Body of pancreas (tissue), 4 donors: ENCODE measurements at regions not wholly inside any gene's neighbourhood (a gene's known extent, or its start where the extent isn't known, plus 50 kb on each side); places are given as distances from the start of the nearest gene placed in this dataset.

ENCODE experiments used
- ATAC-seq: fragments of 150-250 bp; one replicate; pipeline ENCODE4 v1.9.1; 2016
- DNase-seq, 4 donors: peaks; one replicate each; pipeline ENCODE4 v3.0.0-alpha.2; 2019
- H3K27ac ChIP-seq, 4 donors: fragments of 200-600 bp; sonication (generic); 1 replicate in 3 of 4; 2 replicates in 1 of 4; pipeline versions ENCODE4 v1.5.1 to v1.6.1; 2016 to 2019; ENCODE audit warnings: mild to moderate bottlenecking in 1 of 4, mixed read lengths in 1 of 4, moderate library complexity in 1 of 4
- H3K27me3 ChIP-seq, 2 donors: fragments of 200-600 bp; sonication (generic); one replicate each; pipeline ENCODE4 v1.6.0; 2016; ENCODE audit warnings: mild to moderate bottlenecking in 1 of 2
- H3K36me3 ChIP-seq, 2 donors: fragments of 200-600 bp; sonication (generic); replicated peaks in 1 of 2; 2 replicates each; pipeline ENCODE4 v1.5.1; 2016; ENCODE audit warnings: low read depth in 2 of 2; ENCODE audit not compliant: insufficient read depth in 1 of 2
- H3K4me1 ChIP-seq: fragments of 200-600 bp; sonication (generic); one replicate; pipeline ENCODE4 v1.6.0; 2016
- H3K4me3 ChIP-seq, 2 donors: fragments of 200-600 bp; sonication (generic); 1 replicate in 1 of 2; 2 replicates in 1 of 2; pipeline ENCODE4 v1.5.1; 2016 to 2019
- H3K9me3 ChIP-seq, 3 donors: fragments of 200-600 bp; sonication (generic); 1 replicate in 2 of 3; 2 replicates in 1 of 3; pipeline ENCODE4 v1.5.1; 2016
- POLR2A ChIP-seq, 3 donors: fragments of 450-650 bp; IDR thresholded peaks; one replicate each; pipeline ENCODE4 v1.6.1; 2016; ENCODE audit warnings: antibody characterized with exemption in 3 of 3, mild to moderate bottlenecking in 2 of 3
- WGBS, 2 donors: methylation state at CpG; one replicate each; pipeline ENCODE4 v1.1.5; 2017; 5-methylcytosine and 5-hydroxymethylcytosine counted together
- intact Hi-C: fragments of 100-400 bp; cut with DNase I; formaldehyde crosslinking; loops from one replicate; pipeline ENCODE4 v1.15.1; 2023
- TF ChIP-seq, protein P1 (sequence below), 7 experiments: fragments of 450-650 bp in 4 of 7; fragments of 200-600 bp in 3 of 7; sonication (generic) in 3 of 7; IDR thresholded peaks; one replicate each; pipeline ENCODE4 v1.5.1; 2016 to 2019; ENCODE audit warnings: antibody characterized with exemption in 7 of 7

GRCh38 chr11:38718659-38719058 lies 2120.6 kb upstream of the RAG2 start:
- TF ChIP-seq POLR2A (IDR thresholded peaks at IDR 0.05): no peak
- TF ChIP-seq, protein P1, sequence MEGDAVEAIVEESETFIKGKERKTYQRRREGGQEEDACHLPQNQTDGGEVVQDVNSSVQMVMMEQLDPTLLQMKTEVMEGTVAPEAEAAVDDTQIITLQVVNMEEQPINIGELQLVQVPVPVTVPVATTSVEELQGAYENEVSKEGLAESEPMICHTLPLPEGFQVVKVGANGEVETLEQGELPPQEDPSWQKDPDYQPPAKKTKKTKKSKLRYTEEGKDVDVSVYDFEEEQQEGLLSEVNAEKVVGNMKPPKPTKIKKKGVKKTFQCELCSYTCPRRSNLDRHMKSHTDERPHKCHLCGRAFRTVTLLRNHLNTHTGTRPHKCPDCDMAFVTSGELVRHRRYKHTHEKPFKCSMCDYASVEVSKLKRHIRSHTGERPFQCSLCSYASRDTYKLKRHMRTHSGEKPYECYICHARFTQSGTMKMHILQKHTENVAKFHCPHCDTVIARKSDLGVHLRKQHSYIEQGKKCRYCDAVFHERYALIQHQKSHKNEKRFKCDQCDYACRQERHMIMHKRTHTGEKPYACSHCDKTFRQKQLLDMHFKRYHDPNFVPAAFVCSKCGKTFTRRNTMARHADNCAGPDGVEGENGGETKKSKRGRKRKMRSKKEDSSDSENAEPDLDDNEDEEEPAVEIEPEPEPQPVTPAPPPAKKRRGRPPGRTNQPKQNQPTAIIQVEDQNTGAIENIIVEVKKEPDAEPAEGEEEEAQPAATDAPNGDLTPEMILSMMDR (IDR thresholded peaks at IDR 0.05): no peak

DNA sequence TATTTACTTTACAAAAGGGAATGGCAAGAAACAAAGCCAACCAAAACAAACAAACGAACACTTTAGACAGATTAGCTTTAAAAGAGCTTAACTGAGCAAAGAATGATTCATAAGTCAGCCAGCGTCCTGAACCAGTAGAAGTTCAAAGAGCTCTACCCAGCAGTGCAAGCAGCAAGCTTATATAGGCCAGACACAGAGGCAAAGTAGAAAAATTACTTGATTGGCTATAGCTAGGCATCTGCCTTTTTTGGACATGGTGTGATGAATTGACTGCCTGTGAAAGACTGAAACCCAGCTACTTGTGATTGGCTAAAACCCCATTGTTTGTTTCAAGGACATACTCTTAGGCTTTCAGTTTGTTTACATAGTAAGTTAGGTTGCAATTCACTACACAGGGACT lies 2120.0 kb upstream of the RAG2 start:
- no peak for TF ChIP-seq POLR2A (IDR thresholded peaks at IDR 0.05)
- TF ChIP-seq, protein P1 (IDR thresholded peaks at IDR 0.05): no peak
- Histone ChIP-seq H3K27ac (no peak overlapping the region), H3K27me3 (no peaks in the 10 kb centered on the region), H3K9me3 (no peaks in the 10 kb centered on the region), H3K36me3 (no peaks in the 10 kb centered on the region), H3K4me1 (no peaks in the 10 kb centered on the region), H3K4me3 (no peak overlapping the region)
- no peak for ATAC-seq
- DNase-seq: no peak
- WGBS, 2 donors: 28 to 29% methylated on average over 2 of the region's 2 CpGs
- intact Hi-C loops: no loop called here

More at GRCh38 chr11:38718659-38719058, 2120.6 kb upstream of the RAG2 start:
- H3K27ac ChIP-seq: no peak overlapping the region
- no peaks in the 10 kb centered on the region for H3K9me3 ChIP-seq
- intact Hi-C loops: no loop called here
- 38 to 50% methylated on average over 1 of the region's 1 CpG for WGBS, 2 donors
- no peak overlapping the region for H3K4me3 ChIP-seq
- ATAC-seq (no peak), DNase-seq (no peak)
- no peaks in the 10 kb centered on the region for H3K27me3 ChIP-seq
- no peaks in the 10 kb centered on the region for H3K4me1 ChIP-seq
- no peaks in the 10 kb centered on the region for H3K36me3 ChIP-seq

GRCh38 chr11:38711110-38711509 lies 2113.1 kb upstream of the RAG2 start:
- Histone ChIP-seq H3K27me3 (no peaks in the 10 kb centered on the region), H3K9me3 (no peaks in the 10 kb centered on the region), H3K4me3 (no peak overlapping the region), H3K27ac (no peak overlapping the region), H3K36me3 (no peaks in the 10 kb centered on the region), H3K4me1 (no peaks in the 10 kb centered on the region)
- TF ChIP-seq, protein P1 (IDR thresholded peaks at IDR 0.05): no peak
- no peak for TF ChIP-seq POLR2A (IDR thresholded peaks at IDR 0.05)
- intact Hi-C loops: no loop called here
- ATAC-seq (no peak), DNase-seq (no peak)

DNA sequence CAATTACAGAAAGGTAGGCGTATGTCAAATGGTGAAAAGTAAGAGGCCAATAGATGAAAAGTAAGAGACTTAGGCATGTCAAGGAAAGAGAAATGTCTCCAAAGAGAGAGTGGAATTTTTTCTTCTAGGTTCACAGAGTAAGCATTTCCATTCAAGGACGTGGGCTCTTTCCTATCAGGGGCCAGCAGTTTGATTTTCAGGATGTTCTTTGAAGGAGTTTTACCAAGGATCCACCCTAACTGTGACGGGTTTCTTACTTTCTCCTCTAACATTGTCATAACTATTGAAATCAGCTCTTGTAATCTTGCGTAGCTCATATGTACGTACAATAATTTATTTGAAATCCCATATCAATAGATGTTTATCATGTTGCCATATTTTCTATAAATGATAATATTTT lies 2112.2 kb upstream of the RAG2 start:
- 67 to 69% methylated on average over 5 of the region's 5 CpGs for WGBS, 2 donors
- Histone ChIP-seq H3K27ac (no peak overlapping the region), H3K36me3 (no peaks in the 10 kb centered on the region), H3K27me3 (no peaks in the 10 kb centered on the region), H3K4me3 (no peak overlapping the region), H3K9me3 (no peaks in the 10 kb centered on the region), H3K4me1 (no peaks in the 10 kb centered on the region)
- TF ChIP-seq, protein P1 (IDR thresholded peaks at IDR 0.05): no peak
- TF ChIP-seq POLR2A (IDR thresholded peaks at IDR 0.05): no peak
- intact Hi-C loops: no loop called here
- DNase-seq (no peak), ATAC-seq (no peak)

DNA sequence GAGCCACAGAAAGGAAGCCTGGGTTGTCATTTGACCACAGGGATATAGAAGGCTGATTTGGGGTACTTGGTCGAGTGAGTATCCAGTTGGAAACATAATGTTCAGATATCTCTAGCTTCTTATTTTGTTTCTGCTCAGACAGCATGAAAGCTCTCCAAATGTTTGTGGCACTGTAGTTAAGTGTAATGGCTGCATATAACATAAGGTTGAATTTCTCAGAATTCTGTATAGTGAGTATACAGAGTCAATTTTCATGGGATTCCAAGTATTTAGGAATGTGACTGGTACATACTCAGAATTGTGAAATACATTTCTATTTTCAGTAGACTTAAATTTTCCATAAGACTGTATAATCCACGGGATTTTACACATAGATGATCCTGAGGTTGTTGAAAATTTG lies 2102.1 kb upstream of the RAG2 start:
- Histone ChIP-seq H3K9me3 (no peaks in the 10 kb centered on the region), H3K27me3 (no peaks in the 10 kb centered on the region), H3K36me3 (no peaks in the 10 kb centered on the region), H3K4me1 (no peaks in the 10 kb centered on the region), H3K27ac (no peak overlapping the region), H3K4me3 (no peak overlapping the region)
- WGBS, 2 donors: 51 to 60% methylated on average over 2 of the region's 2 CpGs
- intact Hi-C loops: no loop called here
- TF ChIP-seq, protein P1 (IDR thresholded peaks at IDR 0.05): no peak
- no peak for TF ChIP-seq POLR2A (IDR thresholded peaks at IDR 0.05)
- ATAC-seq (no peak), DNase-seq (no peak)
